Lung (tissue), 11 donors: ENCODE measurements at regions not wholly inside any gene's neighbourhood (a gene's known extent, or its start where the extent isn't known, plus 50 kb on each side); places are given as distances from the start of the nearest gene placed in this dataset.

Experiments used
- ATAC-seq: fragments of 200-7000 bp; cut with Tn5 transposase; one replicate; pipeline ENCODE4 v1.9.1; 2020; ENCODE audit warnings: moderate number of reproducible peaks; ENCODE audit not compliant: insufficient read depth, low FRiP score
- DNase-seq, 3 donors: peaks; one replicate each; pipeline ENCODE4 v3.0.0-alpha.2; 2013 to 2017
- H3K27ac ChIP-seq, 2 donors: one replicate each; pipeline ENCODE4 v1.5.1; 2013; ENCODE audit warnings: mild to moderate bottlenecking in 2 of 2, moderate library complexity in 2 of 2, control low read depth in 1 of 2, inconsistent platforms in 1 of 2, low read depth in 1 of 2, low read length in 1 of 2
- H3K27me3 ChIP-seq, 3 donors: one replicate each; pipeline ENCODE4 v1.5.1; 2013; ENCODE audit warnings: low read length in 2 of 3; ENCODE audit not compliant: control insufficient read depth in 3 of 3, insufficient read depth in 3 of 3
- H3K36me3 ChIP-seq, 4 donors: one replicate each; pipeline ENCODE4 v1.5.1; 2013; ENCODE audit warnings: low read length in 4 of 4, mild to moderate bottlenecking in 1 of 4, moderate library complexity in 1 of 4; ENCODE audit not compliant: control insufficient read depth in 4 of 4, insufficient read depth in 4 of 4
- H3K4me1 ChIP-seq, 5 donors: one replicate each; pipeline ENCODE4 v1.5.1; 2013; ENCODE audit warnings: low read length in 5 of 5, mild to moderate bottlenecking in 2 of 5, moderate library complexity in 1 of 5; ENCODE audit not compliant: control insufficient read depth in 5 of 5, insufficient read depth in 5 of 5
- H3K4me3 ChIP-seq: one replicate; pipeline ENCODE4 v1.5.1; 2013; ENCODE audit warnings: mild to moderate bottlenecking, control low read depth, moderate library complexity
- H3K9ac ChIP-seq, 2 donors: one replicate each; pipeline ENCODE4 v1.5.1; 2013; ENCODE audit warnings: low read length in 2 of 2, control low read depth in 1 of 2; ENCODE audit not compliant: insufficient read depth in 1 of 2
- H3K9me3 ChIP-seq, 4 donors: one replicate each; pipeline ENCODE4 v1.5.1; 2013; ENCODE audit warnings: low read length in 3 of 4, mild to moderate bottlenecking in 1 of 4, moderate library complexity in 1 of 4; ENCODE audit not compliant: control insufficient read depth in 4 of 4, insufficient read depth in 3 of 4
- CTCF ChIP-seq: IDR thresholded peaks from 2 replicates; pipeline ENCODE4 v1.5.1; 2012; ENCODE audit warnings: mild to moderate bottlenecking; ENCODE audit errors: control extremely low read depth, extremely low read depth
- WGBS, 2 donors: extraction: QIAGEN DNeasy Blood & Tissue Kit; methylation state at CpG; one replicate each; pipeline ENCODE4 v1.1.7; 2013; 5-methylcytosine and 5-hydroxymethylcytosine counted together
- donor health status: control.
- donor health status: control.
- donor health status: Bipolar disorder and iron deficiency.
- donor health status: healthy.
- donor health status: DM: yes; HTN: yes; CAD: no.

- no peak for TF ChIP-seq CTCF
- Histone ChIP-seq H3K4me3 (no peak overlapping the region), H3K27ac (no peak overlapping the region), H3K27me3 (no peaks in the 10 kb centered on the region), H3K4me1 (peaks cover 0 to 16% (median 4%) of the 10 kb centered on the region in 5 donors), H3K9me3 (no peaks in the 10 kb centered on the region), H3K36me3 (no peaks in the 10 kb centered on the region), H3K9ac (no peak overlapping the region)
- 34 to 37% methylated on average over 7 of the region's 7 CpGs for WGBS, 2 donors
- ATAC-seq (no peak), DNase-seq (no peak)
Observed at GRCh38 chr14:49193332-49194065, 392.7 kb downstream of the RPS29 start.

GRCh38 chr14:49191380-49191779 lies 394.8 kb downstream of the RPS29 start:
- Histone ChIP-seq H3K9ac (no peak overlapping the region), H3K4me3 (no peak overlapping the region), H3K27me3 (no peaks in the 10 kb centered on the region), H3K36me3 (no peaks in the 10 kb centered on the region), H3K27ac (no peak overlapping the region), H3K9me3 (peaks cover 0 to 6% (median 2%) of the 10 kb centered on the region in 4 donors), H3K4me1 (peaks cover 0 to 16% (median 4%) of the 10 kb centered on the region in 5 donors)
- no peak for TF ChIP-seq CTCF
- WGBS, 2 donors = 80 to 84% methylated on average over 5 of the region's 5 CpGs
- no peak for ATAC-seq
- DNase-seq = no peak

- no peak overlapping the region for H3K9ac ChIP-seq
- H3K27ac ChIP-seq = no peak overlapping the region
- no peak overlapping the region for H3K4me3 ChIP-seq
- peaks cover 0 to 6% (median 4%) of the 10 kb centered on the region in 4 donors for H3K9me3 ChIP-seq
- no peaks in the 10 kb centered on the region for H3K36me3 ChIP-seq
- DNase-seq = no peak
- no peak for ATAC-seq
- peaks cover 0 to 11% (median 4%) of the 10 kb centered on the region in 5 donors for H3K4me1 ChIP-seq
- TF ChIP-seq CTCF = no peak
- H3K27me3 ChIP-seq = no peaks in the 10 kb centered on the region
- 38 to 47% methylated on average over 1 of the region's 1 CpG for WGBS, 2 donors
Observed at GRCh38 chr14:49189375-49189774, 396.8 kb downstream of the RPS29 start.
